HG03095 (cell line): ENCODE measurements at regions not wholly inside any gene's neighbourhood (a gene's known extent, or its start where the extent isn't known, plus 50 kb on each side); places are given as distances from the start of the nearest gene placed in this dataset.

Experiments
- ATAC-seq: cut with Tn5 transposase; IDR thresholded peaks from one replicate; pipeline ENCODE4 v1.9.1; 2021; ENCODE audit warnings: moderate library complexity; ENCODE audit not compliant: unreplicated experiment

- no peak for ATAC-seq
Measured at GRCh38 chr22:46064966-46065666, 85.2 kb upstream of the PPARA start.

GRCh38 chr22:46065691-46066454 is 84.5 kb upstream of the PPARA start:
- ATAC-seq: no peak

- ATAC-seq: no peak
Measured at GRCh38 chr22:46066691-46067090, 83.6 kb upstream of the PPARA start.

GRCh38 chr22:46067159-46068111 is 82.9 kb upstream of the PPARA start:
- no peak for ATAC-seq

GRCh38 chr22:46068181-46068592 is 82.1 kb upstream of the PPARA start:
- ATAC-seq: no peak

GRCh38 chr22:46068593-46069491 is 81.5 kb upstream of the PPARA start:
- ATAC-seq: no peak

GRCh38 chr22:46069521-46070214 is 80.7 kb upstream of the PPARA start:
- ATAC-seq: no peak

- ATAC-seq: no peak
Measured at GRCh38 chr22:46070215-46070802, 80.0 kb upstream of the PPARA start.

GRCh38 chr22:46070803-46071450 is 79.4 kb upstream of the PPARA start:
- no peak for ATAC-seq

GRCh38 chr22:46071451-46072109 is 78.7 kb upstream of the PPARA start:
- ATAC-seq: no peak

GRCh38 chr22:46072110-46072881 is 78.0 kb upstream of the PPARA start:
- no peak for ATAC-seq

GRCh38 chr22:46072981-46073682 is 77.2 kb upstream of the PPARA start:
- ATAC-seq: no peak

GRCh38 chr22:46073683-46074504 is 76.4 kb upstream of the PPARA start:
- ATAC-seq: no peak

GRCh38 chr22:46074771-46075551 is 75.4 kb upstream of the PPARA start:
- no peak for ATAC-seq
